DMS 273 (cell line): ENCODE measurements at regions not wholly inside any gene's neighbourhood (a gene's known extent, or its start where the extent isn't known, plus 50 kb on each side); places are given as distances from the start of the nearest gene placed in this dataset.
"Not testable (repeated sequence)": the region's sequence is repeated elsewhere in the genome, so short reads cannot be mapped to it uniquely, and the experiment has no call there.

Experiments
- DNase-seq: peaks from one replicate; lab custom pipeline; 2025; ENCODE audit not compliant: unreplicated experiment; lab: John Stamatoyannopoulos, UW

DNA sequence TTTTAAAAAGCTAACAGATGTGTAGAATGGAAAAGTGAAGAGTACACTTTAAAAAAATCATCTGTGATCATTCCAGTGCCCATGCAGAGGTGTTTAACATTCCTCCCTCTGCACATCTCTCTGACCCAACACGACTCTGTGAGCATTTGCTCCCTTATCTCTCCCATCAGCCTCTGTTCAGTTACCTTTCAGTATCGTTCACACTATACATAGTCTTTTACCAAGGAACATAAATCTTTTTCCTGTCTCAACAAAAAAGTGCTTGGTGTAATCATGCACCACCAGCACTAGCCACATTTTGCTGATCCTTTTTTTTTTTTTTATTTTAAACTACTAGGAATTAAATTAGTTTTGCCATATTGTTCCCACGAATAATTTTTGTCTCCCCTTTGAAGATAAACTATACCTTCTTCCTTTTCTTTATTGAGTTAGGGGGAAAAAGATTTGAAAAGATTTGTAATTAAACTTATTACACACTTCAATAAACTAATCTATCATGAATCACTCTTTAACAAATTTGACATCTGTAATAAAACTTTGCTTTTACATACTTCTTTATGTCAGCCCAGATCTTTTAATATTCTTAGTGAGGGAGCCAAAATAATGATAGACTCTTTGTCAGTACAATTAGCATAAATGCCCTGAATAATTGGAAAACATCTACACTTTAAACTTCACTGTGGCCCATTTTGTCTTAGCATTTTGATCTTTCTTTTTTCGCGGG lies 489.8 kb upstream of the FANCL start:
- DNase-seq, result no peak

DNA sequence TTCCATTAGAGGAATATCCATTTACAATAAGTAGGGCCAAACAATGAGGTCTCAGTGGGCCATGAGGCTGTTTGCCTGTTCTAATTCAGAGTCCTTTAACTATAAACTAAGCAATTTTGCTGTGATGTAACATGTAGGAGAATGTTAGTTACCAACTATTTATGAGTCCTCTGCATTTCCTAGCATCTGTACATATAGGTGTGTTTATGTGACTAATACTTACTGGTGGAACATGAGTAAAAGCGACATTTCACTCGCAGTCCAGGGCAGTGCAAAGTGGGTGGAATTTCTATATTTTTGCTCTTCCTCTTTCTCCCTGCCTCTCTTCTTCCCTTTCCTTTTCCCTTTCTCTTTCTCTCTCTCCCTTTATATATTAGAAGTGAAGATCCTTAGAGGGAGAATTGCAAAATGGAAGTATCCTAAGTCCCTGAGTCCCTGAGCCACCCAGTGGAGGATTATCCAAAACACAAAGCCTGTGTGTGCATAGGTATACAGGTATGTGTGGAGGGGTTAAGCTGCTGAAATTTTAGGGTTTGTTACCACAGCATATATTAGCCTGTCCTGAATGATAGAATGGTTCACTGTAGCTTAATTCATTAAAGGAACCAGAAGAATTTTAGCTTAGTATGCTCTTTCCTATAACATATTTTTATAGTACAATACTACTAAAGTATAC lies 487.0 kb upstream of the FANCL start:
- no peak for DNase-seq

DNA sequence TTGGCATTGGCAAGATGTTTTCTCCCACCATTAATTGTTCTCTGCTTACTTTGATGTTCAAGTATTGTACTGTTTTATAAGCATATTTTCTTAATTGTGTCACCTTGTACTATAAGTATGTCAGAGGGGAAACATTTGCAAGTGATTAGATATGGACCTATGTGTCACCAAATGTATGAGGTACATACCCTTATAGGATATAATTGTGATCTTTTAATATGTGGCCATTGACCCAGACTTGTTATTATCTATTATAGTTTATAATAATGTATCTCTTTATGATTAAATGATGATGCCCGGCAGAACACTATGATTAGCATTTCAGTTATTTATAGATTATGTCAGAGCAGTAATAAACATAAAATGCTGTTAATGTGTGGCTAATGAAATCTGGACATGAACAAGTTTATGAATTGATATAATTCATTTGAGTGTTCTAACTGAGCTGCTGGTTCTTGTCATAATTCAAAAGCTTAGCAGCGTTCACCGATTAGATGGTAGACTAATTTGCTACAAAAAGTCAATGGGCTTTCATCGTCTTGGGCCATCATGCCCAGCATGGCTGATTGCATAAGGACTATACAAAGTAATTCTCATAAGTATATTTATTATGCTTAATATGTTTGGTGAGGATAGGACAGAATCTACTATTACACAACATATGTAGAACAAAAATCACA lies 480.9 kb upstream of the FANCL start:
- DNase-seq, result no peak

DNA sequence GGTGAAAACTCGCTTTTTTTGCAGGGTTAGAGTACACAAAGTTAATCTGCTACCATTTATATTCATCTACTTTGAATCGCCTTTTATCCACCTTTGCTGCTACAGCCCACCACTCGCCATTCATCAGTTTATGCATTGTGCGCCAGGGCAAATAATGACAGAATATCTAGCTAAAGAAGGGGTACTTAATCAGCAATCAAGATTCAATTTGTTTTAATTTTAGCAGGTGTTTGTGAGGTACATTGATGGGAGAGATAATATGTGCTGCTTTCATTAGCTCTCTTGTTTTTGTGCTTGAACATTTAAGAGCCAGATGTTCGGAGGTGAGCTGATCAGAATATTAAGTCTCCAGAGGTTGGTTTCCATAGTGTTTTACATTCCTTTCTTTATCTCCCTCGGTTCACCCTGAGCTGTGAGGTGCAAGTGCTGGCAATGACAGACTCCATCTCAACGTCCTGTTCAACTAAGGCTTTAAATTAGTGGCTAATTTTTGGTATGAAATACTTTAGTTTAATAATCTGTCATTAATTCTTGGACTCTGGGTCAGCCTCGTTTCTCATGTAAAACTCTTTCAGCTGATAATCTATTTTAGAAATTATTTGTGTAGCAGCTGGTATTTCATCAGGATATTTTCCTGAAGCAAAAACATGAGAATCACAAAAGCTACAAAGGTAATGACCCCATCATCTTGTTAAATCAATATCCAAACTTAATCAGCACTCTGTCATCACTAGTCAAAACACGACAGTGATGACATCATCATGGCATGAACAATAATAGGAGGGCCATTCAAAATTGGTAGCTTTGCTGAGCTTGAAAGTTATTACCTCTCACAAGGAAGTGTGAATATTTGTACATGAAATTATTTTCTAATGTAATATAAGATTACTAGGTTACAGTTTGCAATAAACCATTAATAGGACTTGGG lies 479.9 kb upstream of the FANCL start:
- no peak for DNase-seq

DNA sequence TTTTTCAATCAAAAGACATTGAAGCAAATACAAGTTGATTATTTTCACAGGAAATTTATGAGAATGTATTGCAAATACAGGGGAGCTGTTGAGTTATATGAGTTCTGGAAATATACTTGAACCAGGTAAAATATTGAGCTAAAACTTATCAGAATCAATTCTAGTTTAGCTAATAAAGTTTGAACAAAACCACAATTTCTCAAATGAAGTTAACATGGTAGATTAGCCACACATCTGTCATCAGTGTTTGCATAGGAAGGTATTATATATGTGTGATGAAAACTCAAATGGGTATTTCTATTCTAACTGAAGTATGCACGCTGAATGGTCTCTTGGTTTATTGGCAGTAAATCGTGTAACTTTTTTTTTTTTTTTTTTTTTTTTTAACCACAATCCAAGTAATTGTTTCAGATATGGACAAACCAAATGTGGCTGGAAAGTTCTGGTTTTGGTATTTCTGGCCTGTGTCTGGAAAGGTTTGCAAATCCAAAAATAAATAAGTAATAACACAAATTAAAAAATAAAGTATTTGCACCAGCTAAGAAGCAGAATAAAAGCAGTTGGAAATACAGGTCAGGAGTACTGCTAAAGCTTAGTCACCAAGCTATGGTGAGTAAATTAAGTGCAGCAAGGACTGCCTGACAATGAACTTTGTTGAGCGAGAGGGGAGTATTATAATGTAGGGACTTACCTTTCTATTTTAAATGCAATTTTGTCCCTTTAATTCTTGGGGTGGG lies 479.1 kb upstream of the FANCL start:
- no peak for DNase-seq

DNA sequence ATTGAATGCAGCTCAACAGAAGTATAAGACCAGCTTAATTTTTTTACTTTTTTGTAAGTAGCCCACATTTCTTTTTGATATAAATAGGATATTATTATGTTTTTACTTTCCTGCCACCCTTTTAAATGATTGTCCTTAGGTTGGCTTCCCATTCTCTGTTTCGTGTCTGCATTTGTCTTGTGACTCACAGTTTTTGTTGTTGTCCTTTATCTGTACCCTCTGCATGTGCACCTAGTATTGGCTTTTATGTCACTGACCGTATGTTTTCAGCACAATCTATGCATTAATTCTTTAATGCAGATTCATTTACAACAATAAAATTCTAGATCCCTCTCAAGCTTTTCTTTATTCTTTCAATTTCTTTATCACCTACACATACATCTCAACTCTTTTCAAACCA lies 474.2 kb upstream of the FANCL start:
- no peak for DNase-seq

DNA sequence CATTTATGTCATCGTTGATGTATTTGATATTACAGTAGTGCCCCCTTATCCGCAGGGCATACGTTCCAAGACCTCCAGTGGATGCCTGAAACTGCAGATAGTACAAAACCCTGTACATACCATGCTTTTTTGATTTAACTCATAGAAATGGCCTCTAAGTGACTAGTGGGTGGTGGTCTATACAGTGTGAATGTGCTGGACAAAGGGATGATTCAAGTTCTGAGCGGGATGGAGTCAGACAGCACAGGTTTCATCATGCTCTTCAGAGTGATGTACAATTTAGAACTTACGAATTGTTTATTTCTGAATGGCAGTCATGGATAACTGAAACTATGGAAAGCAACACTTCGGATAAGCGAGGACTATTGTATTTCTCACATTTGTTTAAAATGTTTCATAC lies 473.1 kb upstream of the FANCL start:
- no peak for DNase-seq

DNA sequence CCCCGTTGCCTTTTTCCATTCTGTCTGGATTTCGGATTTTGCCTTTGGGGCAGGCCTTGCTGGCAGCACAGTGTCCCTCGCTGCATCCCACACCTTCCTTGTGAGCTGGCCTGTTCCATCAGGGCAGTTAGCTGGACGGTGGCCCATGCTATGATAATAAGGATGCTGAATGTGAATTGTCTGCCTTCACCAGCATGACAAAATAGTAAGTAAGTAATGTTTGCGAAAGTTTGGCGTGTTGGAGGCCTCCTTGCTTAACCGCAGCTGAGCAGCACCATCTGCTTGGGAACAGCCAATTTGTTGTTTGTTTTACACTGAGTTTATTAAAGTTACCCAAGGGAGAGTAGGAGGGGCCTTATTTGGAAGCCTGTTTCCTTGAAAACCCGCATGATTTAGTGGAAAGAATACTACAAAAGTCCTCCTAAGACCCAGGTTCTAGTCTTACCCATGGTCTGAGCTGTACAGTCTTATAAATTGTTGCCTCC lies 469.7 kb upstream of the FANCL start:
- DNase-seq, result peak; percentile 37

DNA sequence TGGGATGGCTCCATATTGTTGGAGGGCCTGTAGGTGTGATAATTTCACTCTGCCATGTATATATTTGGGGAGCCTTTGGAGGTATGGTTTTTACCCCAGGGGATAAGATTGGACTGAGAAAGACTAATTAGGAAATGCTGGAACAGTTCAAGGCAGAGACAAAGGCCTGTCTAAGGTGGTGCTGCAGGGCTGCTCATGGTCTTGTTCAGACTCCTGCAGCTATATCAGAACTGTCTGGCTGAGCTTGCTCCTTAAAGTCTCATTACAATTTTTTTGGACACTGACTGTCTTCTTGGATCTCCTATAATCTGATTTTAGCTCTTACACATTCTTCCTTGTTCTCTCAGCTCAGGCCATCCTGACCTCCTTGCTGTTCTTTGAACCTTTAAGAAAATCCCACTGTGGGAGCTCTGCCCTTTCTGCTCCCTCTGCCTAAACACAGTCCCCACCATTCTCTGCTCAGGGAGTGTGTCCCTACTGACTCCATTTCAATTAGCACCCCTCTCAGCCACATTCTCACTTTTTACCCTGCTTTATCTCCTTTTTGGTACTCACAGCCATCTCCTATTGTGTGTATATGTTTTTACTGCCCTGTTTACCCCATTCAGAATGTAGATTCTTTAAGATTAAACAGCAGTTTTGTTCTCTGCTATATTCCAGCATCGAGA lies 468.7 kb upstream of the FANCL start:
- DNase-seq, result no peak

DNA sequence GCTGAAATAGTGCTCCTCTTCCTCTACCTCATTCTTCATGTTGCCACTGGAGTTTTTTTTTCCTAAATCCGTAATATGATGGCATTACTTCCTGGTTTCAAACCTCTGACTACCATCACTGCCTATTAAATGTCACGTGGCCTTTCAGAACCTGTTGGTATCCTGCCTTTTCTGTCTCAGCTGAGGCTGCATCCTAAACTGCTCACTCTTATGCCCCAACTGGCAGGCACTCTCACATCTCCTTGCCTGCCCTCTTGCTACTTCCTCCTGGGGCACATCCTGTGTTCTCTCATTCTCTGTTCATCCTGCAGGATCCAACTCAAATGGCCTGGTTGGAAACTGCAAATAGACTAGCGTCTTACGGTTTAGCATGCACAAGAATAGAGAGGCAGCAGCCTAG lies 468.1 kb upstream of the FANCL start:
- DNase-seq, result no peak

DNA sequence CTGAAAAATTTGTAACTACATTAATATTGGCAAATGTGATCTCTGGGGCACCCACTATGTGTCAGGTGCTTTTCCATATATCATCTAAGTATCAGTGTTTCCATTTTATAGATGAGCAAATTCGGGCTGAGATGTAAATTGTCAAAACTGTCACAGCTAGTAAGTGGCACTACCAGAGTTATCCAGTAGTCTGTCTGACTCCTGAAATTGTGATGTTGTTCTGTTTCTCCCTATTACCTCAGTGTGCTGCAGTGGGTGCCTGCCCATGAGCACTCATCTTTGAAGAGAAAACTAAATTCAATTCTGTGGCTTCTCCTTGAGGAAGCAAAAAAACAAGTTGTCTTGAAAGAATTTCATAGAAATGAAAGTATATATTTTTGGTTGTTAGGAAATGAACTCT lies 467.4 kb upstream of the FANCL start:
- no peak for DNase-seq

DNA sequence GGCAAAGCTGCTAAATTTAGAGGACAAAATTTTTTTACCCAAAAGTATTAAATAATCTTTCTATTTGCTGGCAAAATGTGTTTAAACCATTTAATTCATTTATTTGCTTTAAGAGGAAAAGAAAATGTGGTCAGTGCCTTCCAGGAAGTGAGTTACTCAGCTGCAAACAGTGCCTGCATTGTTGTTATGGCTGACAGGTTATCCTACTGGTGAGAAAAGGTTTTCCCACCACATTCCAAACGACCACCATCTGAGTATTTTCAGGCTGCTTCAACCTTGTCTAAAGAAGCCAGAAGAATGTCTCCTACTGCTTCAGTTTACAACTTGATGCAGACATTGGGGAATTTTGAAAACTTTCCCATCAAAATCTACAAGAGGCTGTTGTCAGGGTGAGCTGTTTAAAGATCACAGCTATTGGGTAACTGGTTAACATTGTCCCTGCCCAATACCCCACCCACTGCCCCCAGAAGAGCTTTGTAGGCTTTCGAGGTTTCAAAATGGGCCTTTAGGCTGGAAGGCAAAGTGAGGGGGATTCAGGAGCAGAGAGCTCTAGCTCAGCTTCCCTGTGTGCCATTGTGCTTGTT lies 461.3 kb upstream of the FANCL start:
- no peak for DNase-seq

DNA sequence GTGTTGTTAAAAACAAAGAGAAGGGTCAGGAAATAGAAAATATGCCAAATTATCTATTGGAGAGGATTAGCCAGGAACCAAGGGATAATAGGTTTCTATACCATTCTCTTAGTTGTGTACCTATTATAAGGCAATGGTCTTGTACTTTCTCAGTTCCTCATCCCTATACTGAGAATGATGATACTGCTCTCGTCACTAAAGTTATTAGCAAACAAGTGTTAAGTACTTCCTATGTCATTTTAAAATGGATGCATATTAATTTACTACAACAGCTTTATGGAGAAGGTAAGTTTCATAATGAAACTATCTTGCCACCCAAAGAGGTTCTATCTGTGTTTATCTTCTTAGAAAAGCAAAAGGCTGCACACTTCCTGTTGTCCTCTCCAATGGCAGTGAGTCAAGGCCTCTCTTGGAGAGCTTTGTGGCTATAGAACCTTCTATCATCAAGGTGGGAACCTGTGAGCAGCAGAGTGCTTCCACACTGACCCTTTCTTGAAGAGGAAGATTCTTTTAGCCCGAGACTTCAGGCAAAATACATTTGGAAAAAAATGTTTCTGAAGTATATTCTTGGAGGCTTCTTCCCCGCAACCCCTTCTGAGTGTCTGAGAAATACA lies 460.7 kb upstream of the FANCL start:
- DNase-seq, result no peak

DNA sequence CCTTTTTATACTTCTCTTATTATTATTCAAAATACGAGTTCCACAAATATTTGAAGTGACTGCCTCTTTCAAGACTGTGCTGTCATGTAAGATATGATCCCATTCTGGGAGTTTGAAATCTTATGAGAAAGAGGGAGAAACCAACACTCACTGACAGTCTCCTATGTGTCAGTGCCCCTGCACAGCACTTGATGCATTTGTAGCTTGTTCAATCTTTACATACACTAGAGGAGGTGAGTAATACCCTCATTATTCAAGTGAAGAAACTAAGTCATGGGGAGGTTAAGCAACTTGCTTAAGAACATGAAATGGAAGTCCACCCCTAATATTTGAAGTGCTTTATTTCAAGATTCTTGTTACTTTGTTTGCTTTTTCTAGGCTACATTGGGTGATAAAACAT lies 459.5 kb upstream of the FANCL start:
- DNase-seq, result no peak

DNA sequence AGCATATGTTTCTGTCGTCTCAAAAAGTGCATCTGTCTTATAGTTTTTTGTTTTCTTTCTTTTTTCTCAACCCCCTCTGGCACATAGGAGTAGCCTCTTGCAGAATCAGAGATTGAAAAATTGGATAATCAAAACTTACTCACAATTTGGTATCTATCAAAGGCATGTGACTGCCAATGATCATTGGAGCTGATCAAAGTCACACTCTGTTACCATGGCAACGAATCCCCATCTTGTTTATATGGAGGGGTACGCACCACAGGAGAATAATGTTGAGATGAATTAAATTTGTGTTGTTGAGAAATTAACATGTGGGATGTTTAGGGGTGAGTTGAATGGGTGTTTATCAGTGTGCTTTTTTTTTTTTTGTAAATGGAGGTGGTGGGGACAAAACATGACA lies 458.3 kb upstream of the FANCL start:
- no peak for DNase-seq

DNA sequence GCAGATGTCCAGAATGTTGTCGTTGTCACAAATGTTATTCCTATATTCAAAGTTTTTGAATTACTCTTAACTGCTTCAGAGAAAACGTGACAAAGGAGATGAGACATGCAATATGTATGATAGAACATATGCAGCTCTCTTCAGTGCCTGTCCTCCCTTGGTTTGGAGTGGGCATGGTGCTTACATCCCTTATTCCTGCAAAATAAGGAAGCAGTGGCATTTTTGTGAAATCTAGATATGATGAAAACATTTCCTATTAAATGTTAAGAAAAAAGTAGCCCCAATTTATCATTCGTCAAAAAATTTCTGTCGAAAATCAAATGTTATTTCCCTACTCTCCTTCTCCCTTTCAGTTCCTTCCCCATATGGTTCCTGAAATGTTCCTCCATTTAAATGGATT lies 457.5 kb upstream of the FANCL start:
- DNase-seq, result no peak

DNA sequence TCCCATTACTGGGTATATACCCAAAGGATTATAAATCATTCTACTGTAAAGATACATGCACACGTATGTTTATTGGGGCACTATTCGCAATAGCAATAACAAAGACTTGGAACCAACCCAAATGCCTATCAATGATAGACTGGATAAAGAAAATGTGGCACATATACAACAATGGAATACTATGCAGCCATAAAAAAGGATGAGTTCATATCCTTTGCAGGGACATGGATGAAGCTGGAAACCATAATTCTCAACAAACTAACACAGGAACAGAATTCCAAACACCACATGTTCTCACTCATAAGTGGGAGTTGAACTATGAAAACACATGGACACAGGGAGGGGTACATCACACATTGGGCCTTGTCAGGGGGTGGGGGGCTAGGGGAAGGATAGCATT lies 453.0 kb upstream of the FANCL start:
- DNase-seq, result not testable (repeated sequence)

DNA sequence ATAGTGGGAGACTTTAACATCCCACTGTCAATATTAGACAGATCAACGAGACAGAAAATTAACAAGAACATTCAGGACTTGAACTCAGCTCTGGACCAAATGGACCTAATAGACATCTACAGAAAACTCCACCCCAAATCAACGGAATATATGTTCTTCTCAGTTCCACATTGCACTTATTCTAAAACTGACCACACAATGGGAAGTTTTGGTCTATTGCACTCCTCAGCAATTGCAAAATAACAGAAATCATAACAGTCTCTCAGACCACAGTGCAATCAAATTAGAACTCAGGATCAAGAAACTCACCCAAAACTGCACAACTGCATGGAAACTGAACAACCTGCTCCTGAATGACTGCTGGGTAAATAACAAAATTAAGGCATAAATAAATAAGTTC lies 449.9 kb upstream of the FANCL start:
- DNase-seq, result not testable (repeated sequence)

DNA sequence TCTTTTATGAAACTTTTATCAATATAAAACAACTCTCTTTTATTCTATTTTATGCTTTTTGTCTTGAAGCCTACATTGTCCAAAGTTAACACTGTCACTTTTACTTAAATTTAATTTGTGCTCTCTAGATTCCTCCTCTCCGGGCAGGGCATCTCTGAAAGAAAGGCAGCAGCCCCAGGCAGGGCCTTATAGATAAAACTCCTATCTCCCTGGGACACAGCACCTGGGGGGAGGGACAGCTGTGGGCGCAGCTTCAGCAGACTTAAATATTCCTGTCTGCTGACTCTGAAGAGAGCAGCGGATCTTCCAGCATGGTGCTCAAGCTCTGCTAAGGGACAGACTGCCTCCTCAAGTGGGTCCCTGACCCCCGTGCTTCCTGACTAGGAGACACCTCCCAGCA lies 447.7 kb upstream of the FANCL start:
- no peak for DNase-seq
